BLaER1 treated with 17β-estradiol and CSF1 and Interleukin-3, amounts not matched to agents 10 nM and 100 nM (cell line): ENCODE measurements at regions not wholly inside any gene's neighbourhood (a gene's known extent, or its start where the extent isn't known, plus 50 kb on each side); places are given as distances from the start of the nearest gene placed in this dataset.

Source experiments
- H3K27ac ChIP-seq, 11 experiments: shearing (Covaris generic); formaldehyde crosslinking; 2 replicates each; pipeline ENCODE4 v1.8.1; 2022
- H3K27me3 ChIP-seq, 11 experiments: shearing (Covaris generic); formaldehyde crosslinking; 2 replicates each; pipeline ENCODE4 v1.8.1; 2022
- H3K36me3 ChIP-seq, 11 experiments: shearing (Covaris generic); formaldehyde crosslinking; 2 replicates each; pipeline ENCODE4 v1.8.1; 2022
- H3K4me1 ChIP-seq, 10 experiments: shearing (Covaris generic); formaldehyde crosslinking; 2 replicates each; pipeline ENCODE4 v1.8.1; 2022
- H3K4me2 ChIP-seq, 11 experiments: shearing (Covaris generic); formaldehyde crosslinking; 2 replicates each; pipeline ENCODE4 v1.8.1; 2022
- H3K4me3 ChIP-seq, 10 experiments: shearing (Covaris generic); formaldehyde crosslinking; 2 replicates each; pipeline ENCODE4 v1.8.1; 2022
- H3K9ac ChIP-seq, 11 experiments: shearing (Covaris generic); formaldehyde crosslinking; 2 replicates each; pipeline ENCODE4 v1.8.1; 2022
- H3K9me3 ChIP-seq, 11 experiments: shearing (Covaris generic); formaldehyde crosslinking; replicated peaks in 1 of 11; 2 replicates each; pipeline ENCODE4 v1.8.1; 2022
- H4K20me1 ChIP-seq, 11 experiments: shearing (Covaris generic); formaldehyde crosslinking; 2 replicates each; pipeline ENCODE4 v1.8.1; 2022
- Cebpa-rat ChIP-seq, 11 experiments: shearing (Covaris generic); IDR thresholded peaks; 2 replicates each; pipeline ENCODE4 v1.8.1; 2022

- no peaks in the 10 kb centered on the region for H3K27me3 ChIP-seq
- H4K20me1 ChIP-seq: no peaks in the 10 kb centered on the region
- no peaks in the 10 kb centered on the region for H3K4me1 ChIP-seq
- H3K4me3 ChIP-seq: no peak overlapping the region
- no peak overlapping the region for H3K27ac ChIP-seq
- TF ChIP-seq Cebpa-rat (IDR thresholded peaks at IDR 0.05): no peak
- H3K36me3 ChIP-seq: no peaks in the 10 kb centered on the region
- no peaks in the 10 kb centered on the region for H3K9me3 ChIP-seq
- H3K9ac ChIP-seq: no peak overlapping the region
- H3K4me2 ChIP-seq: no peak overlapping the region
These were observed 348.7 kb upstream of the SEMA6A start for GRCh38 chr5:116923344-116923743.

GRCh38 chr5:116922532-116922931 lies 347.9 kb upstream of the SEMA6A start:
- Histone ChIP-seq H3K4me1 (no peaks in the 10 kb centered on the region), H3K9ac (no peak overlapping the region), H4K20me1 (no peaks in the 10 kb centered on the region), H3K27me3 (no peaks in the 10 kb centered on the region), H3K4me2 (no peak overlapping the region), H3K27ac (no peak overlapping the region), H3K4me3 (no peak overlapping the region), H3K9me3 (no peaks in the 10 kb centered on the region), H3K36me3 (no peaks in the 10 kb centered on the region)
- no peak for TF ChIP-seq Cebpa-rat (IDR thresholded peaks at IDR 0.05)

- Histone ChIP-seq H3K4me1 (no peaks in the 10 kb centered on the region; a peak in 2 of 20 replicates), H3K4me3 (no peak overlapping the region), H3K9ac (no peak overlapping the region), H3K4me2 (no peak overlapping the region), H4K20me1 (no peaks in the 10 kb centered on the region), H3K9me3 (no peaks in the 10 kb centered on the region), H3K27me3 (no peaks in the 10 kb centered on the region), H3K27ac (no peak overlapping the region), H3K36me3 (no peaks in the 10 kb centered on the region)
- no peak for TF ChIP-seq Cebpa-rat (IDR thresholded peaks at IDR 0.05)
These were observed 340.4 kb upstream of the SEMA6A start for GRCh38 chr5:116914869-116915504.

- no peak overlapping the region for H3K4me2 ChIP-seq
- H3K36me3 ChIP-seq: no peaks in the 10 kb centered on the region
- H3K4me3 ChIP-seq: no peak overlapping the region
- H3K27me3 ChIP-seq: no peaks in the 10 kb centered on the region
- no peaks in the 10 kb centered on the region for H4K20me1 ChIP-seq
- TF ChIP-seq Cebpa-rat (IDR thresholded peaks at IDR 0.05): no peak
- H3K4me1 ChIP-seq: no peaks in the 10 kb centered on the region; a peak in 2 of 20 replicates
- no peak overlapping the region for H3K27ac ChIP-seq
- no peaks in the 10 kb centered on the region for H3K9me3 ChIP-seq
- H3K9ac ChIP-seq: no peak overlapping the region
These were observed 337.6 kb upstream of the SEMA6A start for GRCh38 chr5:116912221-116912620.

- Histone ChIP-seq H3K27me3 (no peaks in the 10 kb centered on the region), H3K27ac (no peak overlapping the region), H3K9me3 (no peaks in the 10 kb centered on the region), H4K20me1 (no peaks in the 10 kb centered on the region), H3K9ac (no peak overlapping the region), H3K36me3 (no peaks in the 10 kb centered on the region), H3K4me2 (no peak overlapping the region), H3K4me3 (no peak overlapping the region), H3K4me1 (no peaks in the 10 kb centered on the region; a peak in 2 of 20 replicates)
- no peak for TF ChIP-seq Cebpa-rat (IDR thresholded peaks at IDR 0.05)
These were observed 336.5 kb upstream of the SEMA6A start for GRCh38 chr5:116911074-116911473.

GRCh38 chr5:116908537-116908936 lies 333.9 kb upstream of the SEMA6A start:
- no peak for TF ChIP-seq Cebpa-rat (IDR thresholded peaks at IDR 0.05)
- H3K4me1 ChIP-seq: no peaks in the 10 kb centered on the region; a peak in 2 of 20 replicates
- H3K9ac ChIP-seq: no peak overlapping the region
- no peaks in the 10 kb centered on the region for H4K20me1 ChIP-seq
- no peak overlapping the region for H3K4me2 ChIP-seq
- no peak overlapping the region for H3K27ac ChIP-seq
- H3K9me3 ChIP-seq: no peaks in the 10 kb centered on the region
- no peaks in the 10 kb centered on the region for H3K36me3 ChIP-seq
- no peaks in the 10 kb centered on the region for H3K27me3 ChIP-seq
- H3K4me3 ChIP-seq: no peak overlapping the region

- Histone ChIP-seq H3K4me1 (no peaks in the 10 kb centered on the region), H3K27me3 (no peaks in the 10 kb centered on the region), H3K27ac (no peak overlapping the region), H3K9ac (no peak overlapping the region), H3K36me3 (no peaks in the 10 kb centered on the region), H3K4me3 (no peak overlapping the region), H3K4me2 (no peak overlapping the region), H4K20me1 (no peaks in the 10 kb centered on the region), H3K9me3 (no peaks in the 10 kb centered on the region)
- TF ChIP-seq Cebpa-rat (IDR thresholded peaks at IDR 0.05): no peak
These were observed 331.3 kb upstream of the SEMA6A start for GRCh38 chr5:116905885-116906284.

- Histone ChIP-seq H3K4me2 (no peak overlapping the region), H3K27ac (no peak overlapping the region), H4K20me1 (no peaks in the 10 kb centered on the region), H3K9ac (no peak overlapping the region), H3K36me3 (no peaks in the 10 kb centered on the region), H3K9me3 (no peaks in the 10 kb centered on the region), H3K4me3 (no peak overlapping the region), H3K27me3 (no peaks in the 10 kb centered on the region), H3K4me1 (no peaks in the 10 kb centered on the region)
- no peak for TF ChIP-seq Cebpa-rat (IDR thresholded peaks at IDR 0.05)
These were observed 326.2 kb upstream of the SEMA6A start for GRCh38 chr5:116900793-116901192.

- H3K4me1 ChIP-seq: no peaks in the 10 kb centered on the region
- H3K9ac ChIP-seq: no peak overlapping the region
- no peak overlapping the region for H3K27ac ChIP-seq
- no peaks in the 10 kb centered on the region for H3K9me3 ChIP-seq
- H3K4me3 ChIP-seq: no peak overlapping the region
- H3K27me3 ChIP-seq: no peaks in the 10 kb centered on the region
- no peak for TF ChIP-seq Cebpa-rat (IDR thresholded peaks at IDR 0.05)
- H4K20me1 ChIP-seq: no peaks in the 10 kb centered on the region
- H3K4me2 ChIP-seq: no peak overlapping the region
- no peaks in the 10 kb centered on the region for H3K36me3 ChIP-seq
These were observed 324.3 kb upstream of the SEMA6A start for GRCh38 chr5:116898917-116899316.

GRCh38 chr5:116897291-116897690 lies 322.7 kb upstream of the SEMA6A start:
- Histone ChIP-seq H3K9me3 (no peaks in the 10 kb centered on the region), H3K27ac (no peak overlapping the region), H3K9ac (no peak overlapping the region), H3K36me3 (no peaks in the 10 kb centered on the region), H3K4me2 (no peak overlapping the region), H3K27me3 (no peaks in the 10 kb centered on the region), H3K4me3 (no peak overlapping the region), H3K4me1 (no peaks in the 10 kb centered on the region), H4K20me1 (no peaks in the 10 kb centered on the region)
- no peak for TF ChIP-seq Cebpa-rat (IDR thresholded peaks at IDR 0.05)
